A549 (cell line): ENCODE measurements at regions not wholly inside any gene's neighbourhood (a gene's known extent, or its start where the extent isn't known, plus 50 kb on each side); places are given as distances from the start of the nearest gene placed in this dataset.

ENCODE experiments used
- EHMT2 ChIP-seq: fragments of 200-600 bp; sonication (generic); IDR thresholded peaks from 2 replicates; pipeline ENCODE4 v1.6.1; 2016; ENCODE audit warnings: antibody characterized with exemption, low read depth, mild to moderate bottlenecking, moderate library complexity
- MYC ChIP-seq: IDR thresholded peaks from 2 replicates; pipeline ENCODE4 v1.6.1; 2012; ENCODE audit warnings: mild to moderate bottlenecking, inconsistent platforms, low read length, improper control_type of control experiment, borderline replicate concordance
- POLR2AphosphoS2 ChIP-seq: conservative IDR thresholded peaks from 2 replicates; pipeline ENCODE4 v1.6.1; 2012; ENCODE audit warnings: low read length, improper control_type of control experiment, inconsistent platforms
- RAD21 ChIP-seq, 2 experiments: fragments of >200 bp in 1 of 2; sonication (Bioruptor Twin) in 1 of 2; formaldehyde crosslinking in 1 of 2; IDR thresholded peaks in 1 of 2; conservative IDR thresholded peaks in 1 of 2; 2 replicates in 1 of 2; 3 replicates in 1 of 2; pipeline ENCODE4 v1.6.1; 2012 to 2018; ENCODE audit warnings: inconsistent platforms in 1 of 2
- RFX5 ChIP-seq: fragments of 450-650 bp; IDR thresholded peaks from 2 replicates; pipeline ENCODE4 v1.7.1; 2014; ENCODE audit warnings: antibody characterized with exemption, mild to moderate bottlenecking, moderate library complexity
- TF ChIP-seq, protein P1 (sequence below): fragments of >200 bp; sonication (Bioruptor Twin); formaldehyde crosslinking; IDR thresholded peaks from 3 replicates; pipeline ENCODE4 v1.5.1; 2016
- TF ChIP-seq, protein P2 (sequence below): fragments of 200-600 bp; sonication (generic); IDR thresholded peaks from 2 replicates; pipeline ENCODE4 v1.6.1; 2016; ENCODE audit warnings: antibody characterized with exemption, mild to moderate bottlenecking, moderate library complexity
- TF ChIP-seq, protein P3 (sequence below): IDR thresholded peaks from 2 replicates; pipeline ENCODE4 v1.6.1; 2012

DNA sequence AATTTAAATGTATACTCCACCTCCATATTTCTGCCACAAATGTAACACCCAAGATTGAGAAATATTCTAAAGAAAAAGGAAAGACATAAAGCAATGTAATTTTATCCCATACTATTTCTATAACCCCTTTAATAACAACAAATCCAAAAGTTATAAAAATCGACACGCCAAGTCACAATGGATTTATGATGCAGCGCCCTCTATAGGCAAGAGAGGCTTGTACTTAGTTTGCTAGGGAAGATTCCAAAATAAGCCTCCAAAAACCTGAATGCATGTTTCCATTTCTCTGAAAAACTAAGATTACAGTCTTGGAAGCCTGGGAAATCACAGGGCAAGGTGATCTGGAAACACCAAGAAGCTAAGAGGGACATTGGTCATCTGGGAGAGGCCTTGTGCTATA is 1389.3 kb downstream of the CDY2B start:
- TF ChIP-seq POLR2AphosphoS2 = no peak
- TF ChIP-seq, protein P1, sequence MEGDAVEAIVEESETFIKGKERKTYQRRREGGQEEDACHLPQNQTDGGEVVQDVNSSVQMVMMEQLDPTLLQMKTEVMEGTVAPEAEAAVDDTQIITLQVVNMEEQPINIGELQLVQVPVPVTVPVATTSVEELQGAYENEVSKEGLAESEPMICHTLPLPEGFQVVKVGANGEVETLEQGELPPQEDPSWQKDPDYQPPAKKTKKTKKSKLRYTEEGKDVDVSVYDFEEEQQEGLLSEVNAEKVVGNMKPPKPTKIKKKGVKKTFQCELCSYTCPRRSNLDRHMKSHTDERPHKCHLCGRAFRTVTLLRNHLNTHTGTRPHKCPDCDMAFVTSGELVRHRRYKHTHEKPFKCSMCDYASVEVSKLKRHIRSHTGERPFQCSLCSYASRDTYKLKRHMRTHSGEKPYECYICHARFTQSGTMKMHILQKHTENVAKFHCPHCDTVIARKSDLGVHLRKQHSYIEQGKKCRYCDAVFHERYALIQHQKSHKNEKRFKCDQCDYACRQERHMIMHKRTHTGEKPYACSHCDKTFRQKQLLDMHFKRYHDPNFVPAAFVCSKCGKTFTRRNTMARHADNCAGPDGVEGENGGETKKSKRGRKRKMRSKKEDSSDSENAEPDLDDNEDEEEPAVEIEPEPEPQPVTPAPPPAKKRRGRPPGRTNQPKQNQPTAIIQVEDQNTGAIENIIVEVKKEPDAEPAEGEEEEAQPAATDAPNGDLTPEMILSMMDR = no peak
- TF ChIP-seq, protein P2, sequence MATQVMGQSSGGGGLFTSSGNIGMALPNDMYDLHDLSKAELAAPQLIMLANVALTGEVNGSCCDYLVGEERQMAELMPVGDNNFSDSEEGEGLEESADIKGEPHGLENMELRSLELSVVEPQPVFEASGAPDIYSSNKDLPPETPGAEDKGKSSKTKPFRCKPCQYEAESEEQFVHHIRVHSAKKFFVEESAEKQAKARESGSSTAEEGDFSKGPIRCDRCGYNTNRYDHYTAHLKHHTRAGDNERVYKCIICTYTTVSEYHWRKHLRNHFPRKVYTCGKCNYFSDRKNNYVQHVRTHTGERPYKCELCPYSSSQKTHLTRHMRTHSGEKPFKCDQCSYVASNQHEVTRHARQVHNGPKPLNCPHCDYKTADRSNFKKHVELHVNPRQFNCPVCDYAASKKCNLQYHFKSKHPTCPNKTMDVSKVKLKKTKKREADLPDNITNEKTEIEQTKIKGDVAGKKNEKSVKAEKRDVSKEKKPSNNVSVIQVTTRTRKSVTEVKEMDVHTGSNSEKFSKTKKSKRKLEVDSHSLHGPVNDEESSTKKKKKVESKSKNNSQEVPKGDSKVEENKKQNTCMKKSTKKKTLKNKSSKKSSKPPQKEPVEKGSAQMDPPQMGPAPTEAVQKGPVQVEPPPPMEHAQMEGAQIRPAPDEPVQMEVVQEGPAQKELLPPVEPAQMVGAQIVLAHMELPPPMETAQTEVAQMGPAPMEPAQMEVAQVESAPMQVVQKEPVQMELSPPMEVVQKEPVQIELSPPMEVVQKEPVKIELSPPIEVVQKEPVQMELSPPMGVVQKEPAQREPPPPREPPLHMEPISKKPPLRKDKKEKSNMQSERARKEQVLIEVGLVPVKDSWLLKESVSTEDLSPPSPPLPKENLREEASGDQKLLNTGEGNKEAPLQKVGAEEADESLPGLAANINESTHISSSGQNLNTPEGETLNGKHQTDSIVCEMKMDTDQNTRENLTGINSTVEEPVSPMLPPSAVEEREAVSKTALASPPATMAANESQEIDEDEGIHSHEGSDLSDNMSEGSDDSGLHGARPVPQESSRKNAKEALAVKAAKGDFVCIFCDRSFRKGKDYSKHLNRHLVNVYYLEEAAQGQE = no peak
- no peak for TF ChIP-seq EHMT2
- TF ChIP-seq, protein P3, sequence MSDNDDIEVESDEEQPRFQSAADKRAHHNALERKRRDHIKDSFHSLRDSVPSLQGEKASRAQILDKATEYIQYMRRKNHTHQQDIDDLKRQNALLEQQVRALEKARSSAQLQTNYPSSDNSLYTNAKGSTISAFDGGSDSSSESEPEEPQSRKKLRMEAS = no peak
- no peak for TF ChIP-seq MYC
- no peak for TF ChIP-seq RAD21 (conservative IDR thresholded peaks at IDR 0.05 in 1 of 2, IDR thresholded peaks at IDR 0.05 in 1 of 2)
- no peak for TF ChIP-seq RFX5
